ENCODE measurements at regions not wholly inside any gene's neighbourhood (a gene's known extent, or its start where the extent isn't known, plus 50 kb on each side); places are given as distances from the start of the nearest gene placed in this dataset.

GRCh38 chr20:39835130-39835842 is 853.8 kb downstream of the MAFB start:
- TF ChIP-seq CTCF (conservative IDR thresholded peaks at IDR 0.05) (no peak), EZH2 (IDR thresholded peaks at IDR 0.05; ENCODE audit: low read depth) (no peak)
